ENCODE measurements at regions not wholly inside any gene's neighbourhood (a gene's known extent, or its start where the extent isn't known, plus 50 kb on each side); places are given as distances from the start of the nearest gene placed in this dataset.

DNA sequence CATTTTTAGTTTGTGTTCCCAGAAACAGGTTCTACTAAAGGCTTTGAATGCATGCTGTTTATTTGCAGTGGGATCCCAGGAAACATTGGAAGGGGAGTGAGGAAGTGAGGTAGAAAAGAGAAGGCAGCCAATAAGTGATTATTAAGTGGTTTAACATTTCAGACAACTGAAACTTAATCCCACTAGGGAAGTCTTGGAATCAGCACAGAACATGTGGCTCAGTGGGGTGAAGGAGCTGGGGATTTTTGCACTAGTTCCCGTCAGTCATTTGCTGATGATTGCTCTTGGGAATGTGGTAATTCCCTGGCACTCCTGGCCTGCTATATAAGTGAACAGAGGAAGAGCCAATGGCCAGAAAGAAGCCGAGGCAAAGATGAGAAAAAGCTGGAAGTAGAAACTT, 1053.0 kb upstream of the IGFBP7 start:
- Histone ChIP-seq H3K79me2 (ENCODE audit: insufficient read depth) (no peaks in the 10 kb centered on the region), H3K4me2 (no peak overlapping the region), H4K20me1 (ENCODE audit: insufficient read depth) (no peaks in the 10 kb centered on the region), H3K9me2 (no peaks in the 10 kb centered on the region), H3K27ac (ENCODE audit: low read depth in 2 of 2, low read length in 1 of 2) (no peak overlapping the region), H3K9me3 (no peaks in the 10 kb centered on the region), H3K27me3 (ENCODE audit: insufficient read depth) (no peaks in the 10 kb centered on the region), H3K4me3 (ENCODE audit: low read depth in 2 of 2, low read length in 1 of 2) (no peak overlapping the region), H3F3A (replicated peaks; ENCODE audit: insufficient read depth) (no peaks in the 10 kb centered on the region), H3K4me1 (ENCODE audit: control insufficient read depth in 1 of 2, insufficient read depth in 2 of 2, low read depth in 1 of 2, low read length in 1 of 2) (no peaks in the 10 kb centered on the region; a peak in 1 of 4 replicates), H3K36me3 (replicated peaks in 1 of 2; ENCODE audit: control insufficient read depth in 1 of 2, insufficient read depth in 2 of 2, low read length in 1 of 2) (no peaks in the 10 kb centered on the region), H2AFZ (ENCODE audit: low read depth) (no peak overlapping the region), H3K9ac (no peak overlapping the region)
- no peak for TF ChIP-seq NRF1 (IDR thresholded peaks at IDR 0.05; ENCODE audit: low read depth, low read length)
- TF ChIP-seq MEF2A (IDR thresholded peaks at IDR 0.05; ENCODE audit: borderline replicate concordance, low read depth), result no peak
- TF ChIP-seq YY1 (IDR thresholded peaks at IDR 0.05; ENCODE audit: low read depth), result no peak
- TF ChIP-seq SIN3A (IDR thresholded peaks at IDR 0.05; ENCODE audit: borderline replicate concordance, low read depth, low read length), result no peak
- TF ChIP-seq, protein P1, sequence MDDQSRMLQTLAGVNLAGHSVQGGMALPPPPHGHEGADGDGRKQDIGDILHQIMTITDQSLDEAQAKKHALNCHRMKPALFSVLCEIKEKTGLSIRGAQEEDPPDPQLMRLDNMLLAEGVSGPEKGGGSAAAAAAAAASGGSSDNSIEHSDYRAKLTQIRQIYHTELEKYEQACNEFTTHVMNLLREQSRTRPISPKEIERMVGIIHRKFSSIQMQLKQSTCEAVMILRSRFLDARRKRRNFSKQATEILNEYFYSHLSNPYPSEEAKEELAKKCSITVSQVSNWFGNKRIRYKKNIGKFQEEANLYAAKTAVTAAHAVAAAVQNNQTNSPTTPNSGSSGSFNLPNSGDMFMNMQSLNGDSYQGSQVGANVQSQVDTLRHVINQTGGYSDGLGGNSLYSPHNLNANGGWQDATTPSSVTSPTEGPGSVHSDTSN (IDR thresholded peaks at IDR 0.05), result no peak
- 17% methylated on average over 2 of the region's 2 CpGs for WGBS (ENCODE audit: low lambda C conversion rate)
- ChIA-PET POLR2A (no interaction called here), CTCF (no interaction called here)
- DNase-seq, result no peak

DNA sequence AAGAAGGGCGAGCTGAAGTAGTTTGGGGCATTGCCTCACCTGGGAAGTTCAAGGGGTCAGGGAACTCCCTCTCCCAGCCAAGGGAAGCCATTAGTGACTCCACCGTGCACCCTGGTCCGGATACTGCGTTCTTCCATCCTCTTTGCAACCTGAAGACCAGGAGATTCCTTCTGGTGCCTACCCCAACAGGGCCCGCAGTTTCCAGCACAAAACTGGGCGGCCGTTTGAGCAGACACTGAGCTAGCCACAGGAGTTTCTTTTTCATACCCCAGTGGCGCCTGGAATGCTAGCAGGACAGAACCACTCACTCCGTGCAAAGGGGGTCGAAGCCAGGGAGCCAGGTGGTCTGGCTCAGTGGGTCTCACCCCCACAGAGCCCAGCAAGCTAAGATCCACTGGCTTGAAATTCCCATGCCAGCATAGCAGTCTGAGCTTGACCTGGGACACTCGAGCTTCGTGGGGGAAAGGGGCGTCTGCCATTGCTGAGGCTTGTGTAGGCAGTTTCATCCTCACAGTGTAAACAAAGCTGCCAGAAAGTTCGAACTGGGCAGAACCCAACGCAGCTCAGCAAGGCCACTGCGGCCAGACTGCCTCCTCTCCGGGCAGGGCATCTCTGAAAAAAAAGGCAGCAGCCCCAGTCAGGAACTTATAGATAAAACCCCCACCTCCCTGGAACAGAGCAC, 1039.4 kb upstream of the IGFBP7 start:
- CTCF ChIA-PET, result interaction anchor here (1.0 kb wide), 1 partner anchor 8 kb away, joined by 3 read pairs; no protein-coding TSS in a partner anchor
- Histone ChIP-seq H4K20me1 (ENCODE audit: insufficient read depth) (no peaks in the 10 kb centered on the region), H3K9me3 (no peaks in the 10 kb centered on the region), H3K9me2 (no peaks in the 10 kb centered on the region), H3K9ac (no peak overlapping the region), H3K79me2 (ENCODE audit: insufficient read depth) (no peaks in the 10 kb centered on the region), H2AFZ (ENCODE audit: low read depth) (no peak overlapping the region), H3K4me1 (ENCODE audit: control insufficient read depth in 1 of 2, insufficient read depth in 2 of 2, low read depth in 1 of 2, low read length in 1 of 2) (no peaks in the 10 kb centered on the region), H3K4me3 (ENCODE audit: low read depth in 2 of 2, low read length in 1 of 2) (no peak overlapping the region), H3K4me2 (no peak overlapping the region), H3K27me3 (ENCODE audit: insufficient read depth) (no peaks in the 10 kb centered on the region), H3K36me3 (replicated peaks in 1 of 2; ENCODE audit: control insufficient read depth in 1 of 2, insufficient read depth in 2 of 2, low read length in 1 of 2) (no peaks in the 10 kb centered on the region), H3K27ac (ENCODE audit: low read depth in 2 of 2, low read length in 1 of 2) (no peak overlapping the region), H3F3A (replicated peaks; ENCODE audit: insufficient read depth) (no peaks in the 10 kb centered on the region)
- POLR2A ChIA-PET, result no interaction called here
- TF ChIP-seq, protein P2, sequence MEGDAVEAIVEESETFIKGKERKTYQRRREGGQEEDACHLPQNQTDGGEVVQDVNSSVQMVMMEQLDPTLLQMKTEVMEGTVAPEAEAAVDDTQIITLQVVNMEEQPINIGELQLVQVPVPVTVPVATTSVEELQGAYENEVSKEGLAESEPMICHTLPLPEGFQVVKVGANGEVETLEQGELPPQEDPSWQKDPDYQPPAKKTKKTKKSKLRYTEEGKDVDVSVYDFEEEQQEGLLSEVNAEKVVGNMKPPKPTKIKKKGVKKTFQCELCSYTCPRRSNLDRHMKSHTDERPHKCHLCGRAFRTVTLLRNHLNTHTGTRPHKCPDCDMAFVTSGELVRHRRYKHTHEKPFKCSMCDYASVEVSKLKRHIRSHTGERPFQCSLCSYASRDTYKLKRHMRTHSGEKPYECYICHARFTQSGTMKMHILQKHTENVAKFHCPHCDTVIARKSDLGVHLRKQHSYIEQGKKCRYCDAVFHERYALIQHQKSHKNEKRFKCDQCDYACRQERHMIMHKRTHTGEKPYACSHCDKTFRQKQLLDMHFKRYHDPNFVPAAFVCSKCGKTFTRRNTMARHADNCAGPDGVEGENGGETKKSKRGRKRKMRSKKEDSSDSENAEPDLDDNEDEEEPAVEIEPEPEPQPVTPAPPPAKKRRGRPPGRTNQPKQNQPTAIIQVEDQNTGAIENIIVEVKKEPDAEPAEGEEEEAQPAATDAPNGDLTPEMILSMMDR (IDR thresholded peaks at IDR 0.05), result no peak
- TF ChIP-seq TEAD4 (IDR thresholded peaks at IDR 0.05; ENCODE audit: borderline replicate concordance, insufficient read depth) (no peak), RFX5 (IDR thresholded peaks at IDR 0.05; ENCODE audit: low read length) (no peak), RAD21 (IDR thresholded peaks at IDR 0.05; ENCODE audit: low read length) (no peak), GABPA (IDR thresholded peaks at IDR 0.05; ENCODE audit: low read depth) (no peak), JUND (IDR thresholded peaks at IDR 0.05) (no peak), GATA2 (CRISPR knock-in tag; IDR thresholded peaks at IDR 0.05) (no peak)
- TF ChIP-seq, protein P3, sequence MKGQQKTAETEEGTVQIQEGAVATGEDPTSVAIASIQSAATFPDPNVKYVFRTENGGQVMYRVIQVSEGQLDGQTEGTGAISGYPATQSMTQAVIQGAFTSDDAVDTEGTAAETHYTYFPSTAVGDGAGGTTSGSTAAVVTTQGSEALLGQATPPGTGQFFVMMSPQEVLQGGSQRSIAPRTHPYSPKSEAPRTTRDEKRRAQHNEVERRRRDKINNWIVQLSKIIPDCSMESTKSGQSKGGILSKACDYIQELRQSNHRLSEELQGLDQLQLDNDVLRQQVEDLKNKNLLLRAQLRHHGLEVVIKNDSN (IDR thresholded peaks at IDR 0.05; ENCODE audit: borderline replicate concordance, low read depth), result no peak
- WGBS (ENCODE audit: low lambda C conversion rate), result 39% methylated on average over 6 of the region's 17 CpGs
- DNase-seq, result no peak

All from SK-N-SH (cell line).